Esophagus muscularis mucosa (tissue), 4 donors: ENCODE measurements at regions not wholly inside any gene's neighbourhood (a gene's known extent, or its start where the extent isn't known, plus 50 kb on each side); places are given as distances from the start of the nearest gene placed in this dataset.

Experiments used
- DNase-seq: peaks from one replicate; pipeline ENCODE4 v3.0.0-alpha.2; 2017; ENCODE audit errors: extremely low spot score
- H3K27ac ChIP-seq, 4 donors: fragments of 200-600 bp; sonication (generic); replicated peaks in 1 of 4; 1 replicate in 3 of 4; 2 replicates in 1 of 4; pipeline ENCODE4 v1.5.1; 2016 to 2019; ENCODE audit warnings: mild to moderate bottlenecking in 1 of 4
- H3K27me3 ChIP-seq, 4 donors: fragments of 200-600 bp; sonication (generic); one replicate each; pipeline versions ENCODE4 v1.5.1 to v1.6.0; 2016 to 2019
- H3K36me3 ChIP-seq, 4 donors: fragments of 200-600 bp; sonication (generic); one replicate each; pipeline ENCODE4 v1.5.1; 2016 to 2019
- H3K4me1 ChIP-seq, 4 donors: fragments of 200-600 bp; sonication (generic); one replicate each; pipeline ENCODE4 v1.5.1; 2016 to 2019
- H3K4me3 ChIP-seq, 4 donors: fragments of 200-600 bp; sonication (generic); 1 replicate in 2 of 4; 2 replicates in 2 of 4; pipeline ENCODE4 v1.5.1; 2016 to 2019; ENCODE audit warnings: mild to moderate bottlenecking in 4 of 4, moderate library complexity in 1 of 4
- H3K9me3 ChIP-seq, 4 donors: fragments of 200-600 bp; sonication (generic); 1 replicate in 3 of 4; 2 replicates in 1 of 4; pipeline ENCODE4 v1.5.1; 2016 to 2019
- CTCF ChIP-seq, 3 experiments: fragments of 200-600 bp in 2 of 3; fragments of 450-650 bp in 1 of 3; sonication (generic) in 2 of 3; IDR thresholded peaks; one replicate each; pipeline ENCODE4 v1.5.1; 2017 to 2019; ENCODE audit warnings: antibody characterized with exemption in 3 of 3, mild to moderate bottlenecking in 2 of 3, moderate library complexity in 1 of 3
- EP300 ChIP-seq: sonication (generic); formaldehyde crosslinking; IDR thresholded peaks from one replicate; pipeline ENCODE4 v1.6.1; 2017; ENCODE audit warnings: antibody characterized with exemption
- POLR2A ChIP-seq: fragments of 450-650 bp; IDR thresholded peaks from one replicate; pipeline ENCODE4 v1.6.1; 2017; ENCODE audit warnings: antibody characterized with exemption, moderate library complexity, mild to moderate bottlenecking, low read depth
- POLR2AphosphoS5 ChIP-seq, 2 donors: sonication (generic); formaldehyde crosslinking; IDR thresholded peaks; one replicate each; pipeline ENCODE4 v1.6.1; 2017; ENCODE audit warnings: antibody characterized with exemption in 2 of 2
- WGBS: methylation state at CpG from one replicate; pipeline ENCODE4 v1.1.5; 2018; 5-methylcytosine and 5-hydroxymethylcytosine counted together
- intact Hi-C: fragments of 100-400 bp; cut with DNase I; formaldehyde crosslinking; loops from one replicate; pipeline ENCODE4 v1.15.1; 2023

GRCh38 chr6:145275019-145275418 lies 460.3 kb downstream of the EPM2A start:
- no peak for DNase-seq
- Histone ChIP-seq H3K27ac (no peak overlapping the region), H3K9me3 (no peaks in the 10 kb centered on the region), H3K36me3 (no peaks in the 10 kb centered on the region), H3K4me3 (no peak overlapping the region), H3K4me1 (no peaks in the 10 kb centered on the region), H3K27me3 (no peaks in the 10 kb centered on the region)
- intact Hi-C loops: no loop called here
- TF ChIP-seq EP300 (no peak), POLR2A (no peak), POLR2AphosphoS5 (IDR thresholded peaks at IDR 0.05) (no peak), CTCF (IDR thresholded peaks at IDR 0.05) (no peak)
- WGBS: 88% methylated on average over 6 of the region's 6 CpGs

DNA sequence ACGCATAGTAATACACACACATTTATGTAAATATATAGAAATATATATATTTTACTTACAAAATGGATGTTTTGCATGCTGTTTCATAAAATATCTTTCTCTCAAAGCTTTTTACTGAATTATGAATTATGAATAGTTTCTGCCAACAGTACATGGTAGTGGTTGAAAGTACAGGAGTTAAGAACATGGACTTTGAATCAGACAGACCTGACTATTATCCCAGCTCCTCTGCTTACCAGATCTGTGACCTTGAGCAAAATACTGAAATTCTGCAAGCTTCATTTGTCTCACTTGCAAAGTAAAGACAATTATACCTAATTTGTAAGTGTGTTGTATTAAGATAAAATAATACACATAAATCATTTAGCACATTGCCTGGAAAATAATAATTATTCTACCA lies 459.5 kb downstream of the EPM2A start:
- Histone ChIP-seq H3K4me1 (no peaks in the 10 kb centered on the region), H3K27me3 (no peaks in the 10 kb centered on the region), H3K4me3 (no peak overlapping the region), H3K9me3 (no peaks in the 10 kb centered on the region), H3K36me3 (no peaks in the 10 kb centered on the region), H3K27ac (no peak overlapping the region)
- no peak for DNase-seq
- no peak for TF ChIP-seq POLR2A
- no peak for TF ChIP-seq EP300
- TF ChIP-seq CTCF (IDR thresholded peaks at IDR 0.05): no peak
- no peak for TF ChIP-seq POLR2AphosphoS5 (IDR thresholded peaks at IDR 0.05)
- intact Hi-C loops: no loop called here
- 95% methylated on average over 1 of the region's 1 CpG for WGBS

- no peak overlapping the region for H3K27ac ChIP-seq
Measured at GRCh38 chr6:145276756-145277155, 458.6 kb downstream of the EPM2A start.

GRCh38 chr6:145277358-145278086 lies 457.8 kb downstream of the EPM2A start:
- H3K27me3 ChIP-seq: no peaks in the 10 kb centered on the region
- H3K27ac ChIP-seq: no peak overlapping the region
- 91% methylated on average over 4 of the region's 4 CpGs for WGBS
- no peaks in the 10 kb centered on the region for H3K36me3 ChIP-seq
- intact Hi-C loops: no loop called here
- no peaks in the 10 kb centered on the region for H3K9me3 ChIP-seq
- no peak overlapping the region for H3K4me3 ChIP-seq
- DNase-seq: no peak
- no peak for TF ChIP-seq CTCF (IDR thresholded peaks at IDR 0.05)
- TF ChIP-seq POLR2AphosphoS5 (IDR thresholded peaks at IDR 0.05): no peak
- TF ChIP-seq POLR2A: no peak
- TF ChIP-seq EP300: no peak
- no peaks in the 10 kb centered on the region for H3K4me1 ChIP-seq

More at GRCh38 chr6:145276756-145277155, 458.6 kb downstream of the EPM2A start:
- no peak for TF ChIP-seq CTCF (IDR thresholded peaks at IDR 0.05)
- TF ChIP-seq EP300: no peak
- no peak for TF ChIP-seq POLR2A
- TF ChIP-seq POLR2AphosphoS5 (IDR thresholded peaks at IDR 0.05): no peak
- no peaks in the 10 kb centered on the region for H3K9me3 ChIP-seq
- intact Hi-C loops: no loop called here
- H3K27me3 ChIP-seq: no peaks in the 10 kb centered on the region
- DNase-seq: no peak
- H3K4me1 ChIP-seq: no peaks in the 10 kb centered on the region
- no peak overlapping the region for H3K4me3 ChIP-seq
- no peaks in the 10 kb centered on the region for H3K36me3 ChIP-seq
